Endothelial cell of umbilical vein (primary cell): ENCODE measurements at regions not wholly inside any gene's neighbourhood (a gene's known extent, or its start where the extent isn't known, plus 50 kb on each side); places are given as distances from the start of the nearest gene placed in this dataset.

Source experiments
- BruUV-seq: library from RNA; stranded (reverse); fragments of 400-500 nt; replicated peaks from 2 replicates; lab custom pipeline; 2021; lab: Mats Ljungman, UMichigan
- CTCF ChIA-PET: fragments of 300-600, 350-600 bp; sonication (Branson Sonifier 250); formaldehyde crosslinking; loops from one replicate; lab custom pipeline; 2021; ENCODE audit warnings: antibody characterized with exemption, inconsistent platforms; lab: Charles Lee
- POLR2A ChIA-PET: fragments of 300-600, 350-600 bp; sonication (Branson Sonifier 250); formaldehyde crosslinking; loops from one replicate; lab custom pipeline; 2021; ENCODE audit warnings: antibody characterized with exemption, inconsistent platforms; lab: Charles Lee
- DNase-seq: peaks from one replicate; pipeline ENCODE4 v3.0.0-alpha.2; 2011; ENCODE audit warnings: low read depth, low spot score
- FAIRE-seq: peaks from 2 replicates; lab custom pipeline; 2011; peaks lifted over from hg19 to GRCh38; lab: Jason Lieb, UNC
- H2AFZ ChIP-seq: 2 replicates; pipeline ENCODE4 v1.6.0; 2012; ENCODE audit warnings: low read depth, low read length, control low read depth, inconsistent platforms
- H3K27ac ChIP-seq: 2 replicates; pipeline ENCODE4 v1.5.1; 2011; ENCODE audit warnings: low read depth, mild to moderate bottlenecking, control low read depth, low read length, moderate library complexity; ENCODE audit not compliant: insufficient read depth
- H3K27me3 ChIP-seq, 2 experiments: 2 replicates each; pipeline versions ENCODE4 v1.6.0 to v1.6.1; 2011; ENCODE audit warnings: low read length in 2 of 2, mixed read lengths in 1 of 2; ENCODE audit not compliant: control insufficient read depth in 2 of 2, insufficient read depth in 2 of 2
- H3K36me3 ChIP-seq, 2 experiments: 2 replicates in 1 of 2; 3 replicates in 1 of 2; pipeline ENCODE4 v1.5.1; 2011; ENCODE audit warnings: low read length in 2 of 2, mild to moderate bottlenecking in 1 of 2, moderate library complexity in 1 of 2; ENCODE audit not compliant: control insufficient read depth in 2 of 2, insufficient read depth in 2 of 2; ENCODE audit errors: extremely low read depth in 1 of 2
- H3K4me1 ChIP-seq: 3 replicates; pipeline ENCODE4 v1.5.1; 2011; ENCODE audit warnings: mild to moderate bottlenecking, low read length; ENCODE audit not compliant: control insufficient read depth, insufficient read depth; ENCODE audit errors: extremely low read depth
- H3K4me2 ChIP-seq: 2 replicates; pipeline ENCODE4 v1.6.1; 2011; ENCODE audit warnings: low read length, control low read depth, mixed read lengths; ENCODE audit not compliant: insufficient read depth
- H3K4me3 ChIP-seq, 3 experiments: fragments of 200-600 bp in 1 of 3; sonication (generic), shearing (Covaris generic) in 1 of 3; replicated peaks in 1 of 3; 2 replicates each; pipeline ENCODE4 v1.5.1; 2011 to 2016; ENCODE audit warnings: control low read depth in 3 of 3, low read length in 3 of 3, mild to moderate bottlenecking in 2 of 3, inconsistent platforms in 1 of 3, low read depth in 1 of 3, moderate library complexity in 1 of 3; ENCODE audit not compliant: insufficient read depth in 1 of 3
- H3K79me2 ChIP-seq: 2 replicates; pipeline ENCODE4 v1.6.0; 2012; ENCODE audit warnings: low read length, inconsistent platforms; ENCODE audit not compliant: control insufficient read depth, insufficient read depth
- H3K9ac ChIP-seq: replicated peaks from 2 replicates; pipeline ENCODE3; 2011; ENCODE audit warnings: low read length, control low read depth; ENCODE audit not compliant: insufficient read depth; ENCODE audit errors: extremely low read depth
- H3K9me1 ChIP-seq: replicated peaks from 3 replicates; pipeline ENCODE4 v1.6.0; 2011; ENCODE audit warnings: mild to moderate bottlenecking, low read length; ENCODE audit not compliant: control insufficient read depth, insufficient read depth; ENCODE audit errors: extremely low read depth
- H3K9me3 ChIP-seq: replicated peaks from 2 replicates; pipeline ENCODE4 v1.5.1; 2012; ENCODE audit warnings: low read length, inconsistent platforms; ENCODE audit not compliant: control insufficient read depth, insufficient read depth
- H4K20me1 ChIP-seq: replicated peaks from 2 replicates; pipeline ENCODE3; 2011; ENCODE audit warnings: mild to moderate bottlenecking, low read length; ENCODE audit not compliant: control insufficient read depth, insufficient read depth; ENCODE audit errors: extremely low read depth
- CTCF ChIP-seq, 2 donors: IDR thresholded peaks; 1 replicate in 1 of 2; 2 replicates in 1 of 2; pipeline ENCODE4 v1.5.1; 2011; ENCODE audit warnings: low read length in 2 of 2, mild to moderate bottlenecking in 2 of 2, moderate library complexity in 2 of 2, control low read depth in 1 of 2, inconsistent platforms in 1 of 2, low read depth in 1 of 2; ENCODE audit not compliant: insufficient read depth in 1 of 2; ENCODE audit errors: extremely low read depth in 1 of 2
- EZH2 ChIP-seq: IDR thresholded peaks from 2 replicates; pipeline ENCODE4 v1.6.1; 2012; ENCODE audit warnings: borderline replicate concordance, low read depth, mild to moderate bottlenecking, moderate library complexity, low read length, inconsistent platforms; ENCODE audit not compliant: severe bottlenecking
- FOS ChIP-seq: IDR thresholded peaks from 2 replicates; pipeline ENCODE4 v1.6.1; 2011; ENCODE audit warnings: mild to moderate bottlenecking, low read length, moderate library complexity, borderline replicate concordance; ENCODE audit not compliant: insufficient read depth
- GATA2 ChIP-seq: IDR thresholded peaks from 2 replicates; pipeline ENCODE4 v1.7.0; 2011; ENCODE audit warnings: low read depth, mild to moderate bottlenecking, moderate library complexity, mixed read lengths, low read length; ENCODE audit not compliant: insufficient read length, insufficient read depth
- JUN ChIP-seq: IDR thresholded peaks from 2 replicates; pipeline ENCODE4 v1.6.1; 2011; ENCODE audit warnings: borderline replicate concordance, low read depth; ENCODE audit not compliant: insufficient read length, insufficient read depth
- MAX ChIP-seq: IDR thresholded peaks from 2 replicates; pipeline ENCODE4 v1.6.1; 2011; ENCODE audit not compliant: insufficient read depth, insufficient read length
- MYC ChIP-seq: IDR thresholded peaks from one replicate; pipeline ENCODE4 v1.6.1; 2011; ENCODE audit warnings: mild to moderate bottlenecking, low read depth, low read length
- POLR2A ChIP-seq: IDR thresholded peaks from 2 replicates; pipeline ENCODE4 v1.6.1; 2012; ENCODE audit warnings: low read depth, mild to moderate bottlenecking, control low read depth, low read length
- POLR2AphosphoS5 ChIP-seq: IDR thresholded peaks from 2 replicates; pipeline ENCODE4 v1.6.1; 2012; ENCODE audit warnings: low read depth, mild to moderate bottlenecking, control low read depth, low read length, moderate library complexity; ENCODE audit not compliant: insufficient read depth
- dilution Hi-C: fragments of 300-500 bp; cut with MboI; formaldehyde crosslinking; loops from one replicate; pipeline ENCODE4 v1.15.0; 2019; ENCODE audit warnings: low sequenced_read_pairs; ENCODE audit not compliant: extremely low pct_ligation_motif_present
- intact Hi-C: fragments of 100-400 bp; cut with micrococcal nuclease; formaldehyde crosslinking; loops from one replicate; pipeline ENCODE4 v1.10.0; 2022

- intact Hi-C loops = no loop called here
- Histone ChIP-seq H3K4me2 (no peak overlapping the region), H3K27ac (no peak overlapping the region), H3K9me3 (no peaks in the 10 kb centered on the region), H3K9me1 (no peaks in the 10 kb centered on the region), H3K9ac (no peak overlapping the region), H2AFZ (no peak overlapping the region), H3K4me3 (no peak overlapping the region), H3K4me1 (no peaks in the 10 kb centered on the region), H3K27me3 (no peaks in the 10 kb centered on the region), H3K79me2 (no peaks in the 10 kb centered on the region), H3K36me3 (no peaks in the 10 kb centered on the region), H4K20me1 (no peaks in the 10 kb centered on the region)
- CTCF ChIA-PET = no interaction called here
- POLR2A ChIA-PET = no interaction called here
- dilution Hi-C loops = no loop called here
- DNase-seq = no peak
- TF ChIP-seq MYC (no peak), JUN (no peak), CTCF (IDR thresholded peaks at IDR 0.05; ENCODE audit: extremely low read depth in 1 of 2, insufficient read depth in 1 of 2, low read depth in 1 of 2, low read length in 2 of 2) (no peak), EZH2 (no peak), MAX (no peak), GATA2 (no peak), POLR2A (no peak), POLR2AphosphoS5 (no peak), FOS (no peak)
- no TSS peak for BruUV-seq
- no peak for FAIRE-seq
These were observed 128.2 kb downstream of the MZT1 start for GRCh38 chr13:72599178-72599743.
